SW 1271 (cell line): ENCODE measurements at regions not wholly inside any gene's neighbourhood (a gene's known extent, or its start where the extent isn't known, plus 50 kb on each side); places are given as distances from the start of the nearest gene placed in this dataset.
"Not testable (repeated sequence)": the region's sequence is repeated elsewhere in the genome, so short reads cannot be mapped to it uniquely, and the experiment has no call there.

Experiments
- DNase-seq, 2 experiments: peaks; one replicate each; lab custom pipeline; 2025; lab: John Stamatoyannopoulos, UW

DNA sequence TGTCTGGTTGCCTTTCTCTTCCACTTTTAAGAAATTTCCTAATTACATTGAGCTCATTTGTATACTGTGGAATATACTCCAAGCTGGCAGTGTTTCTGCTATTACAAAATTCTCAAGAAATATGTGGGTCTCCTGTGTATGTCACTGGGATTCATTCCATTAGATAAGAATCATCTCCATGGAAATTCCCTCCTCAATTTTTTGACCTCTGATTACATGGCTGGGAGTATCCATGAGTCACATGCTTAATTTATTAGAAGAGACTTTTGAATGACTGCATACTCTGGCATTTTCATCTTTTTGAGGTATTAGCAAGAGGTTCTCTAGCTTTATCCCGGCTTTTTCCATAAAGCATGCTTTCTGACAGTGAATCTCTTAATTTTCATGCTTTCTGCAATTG, 665.5 kb upstream of the CNTNAP5 start:
- no peak for DNase-seq

DNA sequence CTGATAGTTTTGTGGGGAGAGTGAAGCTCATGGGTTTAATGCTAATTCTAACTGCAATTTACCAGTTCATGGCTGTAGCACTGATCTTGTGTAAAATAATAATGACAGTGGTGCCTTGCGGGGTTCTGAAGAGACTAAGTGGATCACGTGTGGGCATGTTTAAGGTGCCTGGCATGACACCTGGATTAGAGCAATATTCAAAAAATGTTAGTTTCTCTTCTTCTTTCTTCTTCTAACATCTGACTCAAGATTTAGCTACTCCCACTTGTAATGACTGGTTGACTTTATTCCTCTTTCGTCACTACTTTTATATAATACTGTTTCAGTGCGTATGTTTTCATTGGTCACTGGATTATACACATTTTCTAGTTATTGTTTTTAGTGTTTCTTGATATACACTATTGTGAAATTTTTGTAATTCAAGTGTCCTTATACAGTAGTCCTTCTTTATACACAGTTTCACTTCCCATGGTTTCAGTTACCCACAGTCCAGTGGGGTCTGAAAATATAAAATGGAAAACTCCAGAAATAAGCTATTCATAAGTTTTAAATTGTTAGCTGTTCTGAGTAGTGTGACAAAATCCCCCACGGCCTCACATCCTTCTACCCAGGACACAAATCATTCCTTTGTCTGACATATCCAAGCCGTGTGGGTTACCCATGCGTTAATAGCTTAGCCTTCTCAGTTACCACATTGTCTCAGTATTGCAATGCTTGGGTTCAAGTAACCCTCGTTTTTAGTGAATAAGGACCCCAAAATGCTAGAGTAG, 662.2 kb upstream of the CNTNAP5 start:
- DNase-seq: no peak

DNA sequence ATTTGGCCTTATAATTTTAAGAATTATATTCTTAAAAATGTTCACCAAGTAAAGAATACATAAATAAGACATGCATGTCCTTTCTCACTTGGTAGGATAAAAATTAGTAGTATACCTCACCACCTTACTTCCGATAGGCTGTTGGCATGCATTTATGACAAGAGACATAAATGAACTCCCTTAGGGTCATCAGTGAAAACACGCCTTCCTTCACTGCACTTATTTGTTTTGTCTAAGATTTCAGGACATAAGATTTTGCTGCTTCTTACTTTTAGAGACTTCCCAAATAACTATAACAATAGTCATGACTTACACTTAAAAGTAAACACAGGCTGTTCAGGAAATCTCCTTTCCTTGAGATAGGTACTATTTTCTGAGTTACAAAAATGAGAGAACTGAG, 661.3 kb upstream of the CNTNAP5 start:
- no peak for DNase-seq

DNA sequence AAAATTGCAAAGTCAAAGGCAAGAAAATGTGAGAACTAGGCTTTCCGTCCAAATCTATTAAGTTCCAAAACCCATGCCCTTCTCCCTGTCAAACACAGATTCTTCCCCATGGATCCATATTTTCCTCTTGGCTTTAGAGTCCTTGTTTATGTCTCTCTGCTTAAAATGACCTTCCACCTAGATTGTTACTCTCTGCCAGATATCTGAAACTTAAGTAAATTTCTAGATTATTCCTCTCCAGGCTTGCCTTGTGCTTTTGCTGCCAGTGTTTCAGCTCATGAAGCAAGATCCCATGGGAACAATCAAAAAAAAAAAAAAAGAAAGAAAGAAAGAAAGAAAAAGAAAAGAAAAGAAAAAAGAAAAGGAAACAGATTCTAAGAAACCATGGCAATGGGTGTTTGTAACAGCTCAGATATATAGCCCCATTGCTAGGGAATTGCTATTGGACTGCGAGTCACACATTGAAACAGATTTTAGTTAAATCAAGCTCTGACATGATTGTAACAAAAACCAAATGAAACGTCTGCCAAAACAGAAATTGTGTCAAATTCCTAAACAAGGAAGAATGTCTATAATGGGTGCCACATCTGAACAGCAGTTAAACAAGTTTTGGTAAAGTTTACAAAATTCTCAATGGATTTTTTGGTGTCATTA, 660.7 kb upstream of the CNTNAP5 start:
- no peak for DNase-seq

DNA sequence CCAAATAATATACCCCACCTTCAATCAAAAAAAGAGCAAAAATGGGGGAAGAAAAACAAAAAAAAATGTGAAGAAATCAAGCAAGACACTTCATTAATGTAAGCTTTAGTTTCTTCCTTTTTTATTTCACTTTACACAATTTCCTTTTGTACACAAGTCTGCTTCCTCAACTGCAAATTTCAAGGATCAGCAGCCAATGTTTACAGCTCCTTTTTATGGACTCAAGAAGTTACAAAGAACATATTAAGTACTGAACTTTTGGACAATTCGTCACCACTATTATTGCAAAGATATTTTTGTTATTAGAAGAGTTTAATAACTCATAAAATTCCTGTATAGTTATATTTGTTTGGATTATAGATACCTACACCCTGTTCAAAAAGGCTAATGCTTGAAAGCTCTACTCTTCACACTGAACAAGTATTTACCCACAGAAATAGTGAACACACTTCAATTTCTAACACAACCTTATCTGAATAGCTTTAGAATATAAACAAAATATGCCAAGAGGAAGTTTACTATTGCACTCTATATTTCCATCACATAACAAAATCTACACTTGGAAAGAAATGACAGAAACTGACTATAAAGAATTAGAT, 658.7 kb upstream of the CNTNAP5 start:
- no peak for DNase-seq

DNA sequence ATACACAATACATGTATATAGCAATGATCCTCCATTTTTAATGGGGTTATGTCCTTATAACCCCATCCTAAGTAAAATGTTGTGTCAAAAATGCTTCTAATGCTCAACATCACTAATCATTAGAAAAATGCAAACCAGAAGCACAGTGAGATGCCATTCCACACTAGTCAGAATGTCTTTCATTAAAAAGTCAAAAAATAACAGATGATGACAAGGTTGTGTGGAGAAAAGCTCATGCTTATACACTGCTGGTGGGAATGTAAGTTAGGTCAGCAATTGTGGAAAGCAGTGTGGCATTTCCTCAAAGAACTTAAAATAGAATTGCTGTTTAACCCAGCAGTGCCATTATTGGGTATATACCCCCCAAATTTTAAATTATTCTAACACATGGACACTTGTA, 654.9 kb upstream of the CNTNAP5 start:
- no peak for DNase-seq

DNA sequence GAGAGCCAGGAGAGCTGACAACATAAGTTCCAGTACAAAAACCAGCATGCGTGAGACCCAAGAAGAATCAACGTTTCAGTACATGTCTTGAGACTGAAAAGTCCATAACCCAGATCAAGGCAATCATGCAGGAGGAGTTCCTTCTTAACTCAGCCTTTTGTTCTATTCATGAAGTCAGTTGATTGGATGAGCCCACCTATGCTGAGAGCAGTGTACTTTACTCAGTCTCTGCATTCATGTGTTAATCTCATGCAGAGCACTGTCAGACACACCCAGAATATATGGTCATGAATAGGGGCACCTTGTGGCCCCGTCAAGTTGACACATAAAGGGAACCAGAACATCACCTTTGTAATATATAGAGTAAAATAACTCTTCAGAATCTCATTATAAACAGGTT, 653.6 kb upstream of the CNTNAP5 start:
- no peak for DNase-seq

DNA sequence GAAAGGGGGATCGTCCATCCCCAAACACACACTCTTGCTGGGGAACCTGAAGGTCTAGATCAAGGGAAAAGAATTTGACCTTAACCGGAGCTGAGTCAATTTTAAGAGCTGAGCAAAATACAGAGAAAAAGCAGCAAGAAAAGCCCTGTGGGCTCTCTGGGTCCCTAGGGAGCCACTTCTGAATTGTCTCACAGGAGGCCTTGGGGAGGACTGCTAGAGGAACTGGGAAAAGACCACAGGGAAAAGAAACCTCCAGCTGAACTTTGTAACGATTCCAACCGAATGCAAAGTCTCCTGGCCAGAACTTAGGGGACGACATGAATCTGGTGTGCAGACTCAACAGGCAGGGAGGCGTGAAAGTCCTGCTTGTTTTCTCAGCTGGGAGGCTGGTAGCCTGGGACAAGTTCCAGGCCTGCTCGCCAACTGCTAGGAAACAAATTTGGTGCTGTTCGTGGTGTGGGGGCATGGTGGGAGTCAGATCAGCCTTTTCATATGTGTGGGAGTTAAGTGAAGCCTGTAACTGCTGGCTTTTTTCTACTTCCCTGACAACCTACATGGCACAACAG, 644.6 kb upstream of the CNTNAP5 start:
- DNase-seq: no peak

DNA sequence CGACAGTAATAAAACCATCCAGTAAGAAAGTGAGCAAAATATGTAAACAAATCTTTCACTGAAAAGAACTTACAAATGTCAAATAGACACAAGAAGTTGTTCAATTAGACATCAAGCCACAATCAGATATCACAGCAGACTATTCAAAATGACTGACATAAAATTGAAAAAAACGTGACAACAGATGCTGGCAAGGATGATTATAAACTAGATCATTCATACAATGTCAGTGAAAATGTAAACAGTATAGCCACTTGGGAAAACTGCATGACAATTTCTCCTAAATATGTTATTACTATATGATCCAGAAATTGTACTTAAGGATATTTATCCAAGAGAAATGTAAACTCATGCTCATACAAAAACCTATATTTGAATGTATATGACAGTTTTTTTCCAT, 609.4 kb upstream of the CNTNAP5 start:
- DNase-seq: no peak

DNA sequence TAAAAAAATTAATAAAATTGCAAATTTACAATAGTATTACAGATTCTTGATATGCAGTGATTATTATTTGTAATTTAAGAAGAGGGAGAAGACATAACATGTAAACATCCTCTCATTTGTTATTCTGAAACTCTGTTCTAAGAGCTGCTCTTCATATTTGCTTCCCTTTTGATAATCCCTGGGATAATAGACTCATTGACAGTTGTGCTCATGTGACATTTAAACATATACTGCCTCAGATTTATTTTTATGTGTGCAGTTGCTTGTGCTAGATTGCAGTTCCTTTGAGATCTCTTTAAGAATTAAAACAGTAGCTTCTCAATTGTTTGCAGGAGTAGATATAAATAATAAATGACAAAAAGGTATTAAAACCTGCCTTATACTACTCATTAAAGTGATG, 605.1 kb upstream of the CNTNAP5 start:
- no peak for DNase-seq

DNA sequence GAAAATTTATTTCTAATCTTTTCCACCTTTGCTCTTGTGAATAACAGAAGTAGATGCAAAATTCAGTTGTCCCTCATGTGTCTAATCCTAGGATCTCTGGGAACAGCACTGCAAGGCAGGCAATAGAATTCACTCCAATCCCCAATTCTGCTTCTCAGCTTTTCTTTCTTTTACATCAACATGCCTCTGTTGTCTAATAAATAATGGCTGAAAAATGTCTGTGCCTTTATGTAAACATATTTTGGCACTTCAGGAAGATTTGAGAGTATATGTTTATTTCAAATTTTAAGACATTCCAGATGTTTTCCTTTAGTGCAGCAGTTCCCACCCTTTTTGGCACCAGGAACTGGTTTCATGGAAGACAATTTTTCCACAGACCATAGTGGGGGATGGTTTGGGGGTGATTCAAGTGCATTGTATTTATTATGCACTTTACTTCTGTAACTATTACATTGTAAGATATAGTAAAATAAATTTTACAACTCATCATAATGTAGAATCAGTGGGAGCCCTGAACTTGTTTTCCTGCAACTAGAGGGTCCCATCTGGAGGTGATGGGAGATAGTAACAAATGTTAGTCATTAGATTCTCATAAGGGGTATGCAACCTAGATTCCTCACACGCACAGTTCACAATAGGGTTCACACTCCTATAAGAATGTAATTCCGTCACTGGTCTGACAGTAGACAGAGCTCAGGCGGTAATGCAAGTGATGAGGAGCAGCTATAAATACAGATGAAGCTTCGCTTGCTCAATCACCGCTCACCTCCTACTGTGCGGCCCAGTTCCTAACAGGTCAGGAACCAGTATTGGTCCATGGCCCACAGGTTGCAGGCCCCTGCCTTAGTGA, 590.3 kb upstream of the CNTNAP5 start:
- DNase-seq: no peak

DNA sequence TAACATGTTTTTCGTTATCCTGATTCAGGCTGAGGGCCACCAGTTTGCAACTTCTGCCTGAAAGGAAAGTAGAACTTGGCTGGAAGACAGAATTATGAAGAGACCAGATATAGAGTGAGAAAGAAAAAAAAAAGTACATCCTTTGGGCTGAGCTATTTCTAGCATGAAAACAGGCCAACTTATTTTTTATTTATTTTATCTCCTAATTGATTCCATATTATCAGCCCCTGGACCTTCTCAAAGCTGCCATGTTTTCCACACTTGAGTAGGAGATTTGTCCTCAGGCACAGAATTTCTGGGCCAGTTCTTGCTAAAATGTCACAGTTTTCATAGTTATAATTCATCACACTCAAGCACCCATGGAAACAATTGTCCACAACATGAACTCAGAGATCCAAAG, 586.8 kb upstream of the CNTNAP5 start:
- no peak for DNase-seq

DNA sequence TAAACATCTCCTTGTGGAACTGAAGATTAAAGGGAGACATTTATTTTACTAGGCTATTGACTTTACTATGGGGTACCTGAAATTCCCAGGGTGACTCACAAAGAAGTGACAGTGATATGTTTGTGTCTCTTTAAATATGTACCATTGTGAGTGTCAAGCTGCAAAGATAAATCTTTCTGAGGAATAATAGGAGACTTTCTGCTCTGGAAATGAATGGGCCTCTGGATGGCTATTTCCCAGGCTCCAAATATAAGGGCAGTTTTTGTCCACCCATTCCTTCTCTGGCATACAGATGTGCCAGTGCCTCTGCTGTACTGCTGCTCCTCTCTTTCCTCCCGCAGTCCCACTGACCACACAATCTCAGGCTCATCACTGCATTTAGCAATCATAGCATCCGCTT, 586.4 kb upstream of the CNTNAP5 start:
- no peak for DNase-seq

DNA sequence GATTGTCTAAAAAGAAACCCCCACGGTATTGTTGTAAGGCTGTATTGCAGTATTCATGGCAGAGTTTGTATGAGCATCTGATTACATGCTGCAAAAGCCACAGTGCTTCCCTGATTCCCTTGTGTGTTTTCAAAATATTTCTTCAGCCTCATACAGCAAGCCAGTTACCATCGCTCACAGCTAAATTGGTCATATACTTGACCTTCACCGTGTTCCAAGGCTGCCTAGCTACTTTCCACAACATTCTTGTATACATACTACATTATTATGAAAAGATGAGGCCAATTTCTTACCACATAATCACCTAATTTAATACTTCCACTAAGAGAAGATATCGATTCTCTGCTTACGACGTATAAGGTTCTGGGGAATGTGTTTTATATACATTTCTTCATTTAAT, 576.3 kb upstream of the CNTNAP5 start:
- no peak for DNase-seq

DNA sequence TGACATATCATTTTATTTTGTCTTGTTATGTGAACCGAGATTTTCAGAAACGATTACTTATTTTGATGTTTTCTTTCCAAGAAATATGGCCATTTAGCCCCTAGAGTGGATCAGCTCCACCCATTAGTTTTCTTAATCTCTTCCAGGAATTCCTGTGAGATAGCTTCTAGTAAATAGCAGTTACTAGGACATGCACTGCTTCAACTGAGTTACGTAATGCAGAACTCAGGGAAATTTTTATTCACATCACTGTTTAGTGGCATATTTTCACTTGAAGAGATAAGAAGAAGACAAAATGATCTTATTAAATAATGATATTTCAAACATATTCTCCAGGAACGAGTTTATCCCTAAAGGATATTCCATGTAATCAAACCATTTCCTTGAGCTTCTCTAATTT, 573.5 kb upstream of the CNTNAP5 start:
- no peak for DNase-seq

DNA sequence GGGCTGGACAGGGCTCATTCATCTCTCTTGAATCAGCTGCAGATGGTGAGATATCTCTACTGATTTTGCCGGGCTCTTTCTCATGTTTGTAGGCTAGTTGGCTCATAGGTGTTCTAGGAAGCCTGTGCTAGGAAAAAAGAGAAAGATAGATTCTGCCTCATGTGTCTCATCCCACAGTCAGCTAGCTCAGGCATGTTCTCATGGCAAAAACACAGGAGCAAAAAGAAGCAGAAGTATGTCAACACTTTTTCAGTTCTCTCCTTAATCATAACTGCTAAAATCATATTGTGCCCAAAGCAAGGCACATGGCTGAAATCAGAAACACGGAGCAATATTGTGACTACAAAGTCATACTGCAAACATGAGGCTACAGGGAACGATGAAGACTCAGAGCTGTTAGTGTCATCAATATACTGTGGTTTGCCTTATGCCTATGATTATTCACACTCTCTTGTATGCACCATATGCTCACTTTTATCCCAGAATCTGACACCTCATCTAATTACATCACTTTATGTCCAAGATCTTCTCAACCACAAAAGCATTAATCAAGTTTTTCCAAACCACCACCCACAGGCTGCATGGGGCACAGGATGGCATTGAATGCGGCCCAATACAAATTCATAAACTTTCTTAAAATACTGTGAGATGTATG, 571.9 kb upstream of the CNTNAP5 start:
- DNase-seq: no peak

DNA sequence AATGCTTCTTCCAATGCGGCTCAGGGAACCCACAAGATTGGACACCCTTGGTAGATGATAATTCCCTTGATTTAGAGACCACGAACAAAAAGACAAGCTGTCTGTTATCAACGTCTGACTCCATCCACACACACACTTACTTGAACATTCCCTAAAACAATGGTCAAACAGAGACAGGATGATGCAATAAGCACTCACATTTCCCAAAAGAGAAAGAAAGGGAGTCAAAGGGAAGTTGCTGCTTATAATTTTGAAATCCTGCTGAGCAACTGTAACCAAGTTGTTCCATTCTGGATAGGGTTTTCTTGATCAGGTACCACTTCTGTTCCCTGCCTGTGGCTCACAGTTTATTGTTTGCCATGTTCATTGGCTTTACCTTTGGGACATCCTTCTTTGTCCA, 571.3 kb upstream of the CNTNAP5 start:
- DNase-seq: no peak

DNA sequence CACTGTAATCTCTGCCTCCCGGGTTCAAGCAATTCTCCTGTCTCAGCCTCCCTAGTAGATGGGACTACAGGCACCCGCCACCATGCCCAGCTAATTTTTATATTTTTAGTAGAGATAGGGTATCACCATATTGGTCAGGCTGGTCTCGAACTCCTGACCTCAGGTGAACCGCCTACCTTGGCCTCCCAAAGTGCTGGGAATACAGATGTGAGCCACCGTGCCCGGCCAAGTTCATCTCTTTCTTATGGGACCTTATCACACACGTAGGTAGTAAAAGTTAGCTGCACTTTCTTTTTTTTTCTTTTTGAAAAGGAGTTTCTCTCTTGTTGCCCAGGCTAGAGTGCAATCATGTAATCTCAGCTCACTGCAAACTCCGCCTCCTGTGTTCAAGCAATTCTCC, 569.9 kb upstream of the CNTNAP5 start:
- not testable (repeated sequence) for DNase-seq

DNA sequence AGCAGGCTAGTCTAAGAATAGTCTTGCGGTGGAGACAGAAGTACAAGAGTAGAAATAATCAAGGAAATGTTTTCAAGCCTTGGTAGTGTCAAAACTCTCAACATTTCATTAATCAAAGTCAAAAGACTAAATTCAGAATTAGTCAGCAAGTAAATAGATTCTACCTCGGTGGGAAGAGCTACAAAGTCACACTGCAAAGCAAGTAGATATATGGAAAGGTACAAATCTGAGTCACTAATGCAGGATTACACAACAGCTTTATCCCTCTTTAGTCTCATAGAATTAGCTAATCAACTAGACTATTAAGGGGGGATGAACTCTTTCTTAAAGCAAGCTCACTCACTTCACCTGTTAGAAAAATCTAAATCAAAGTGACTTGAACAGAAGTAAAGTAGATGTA, 568.7 kb upstream of the CNTNAP5 start:
- DNase-seq: no peak

DNA sequence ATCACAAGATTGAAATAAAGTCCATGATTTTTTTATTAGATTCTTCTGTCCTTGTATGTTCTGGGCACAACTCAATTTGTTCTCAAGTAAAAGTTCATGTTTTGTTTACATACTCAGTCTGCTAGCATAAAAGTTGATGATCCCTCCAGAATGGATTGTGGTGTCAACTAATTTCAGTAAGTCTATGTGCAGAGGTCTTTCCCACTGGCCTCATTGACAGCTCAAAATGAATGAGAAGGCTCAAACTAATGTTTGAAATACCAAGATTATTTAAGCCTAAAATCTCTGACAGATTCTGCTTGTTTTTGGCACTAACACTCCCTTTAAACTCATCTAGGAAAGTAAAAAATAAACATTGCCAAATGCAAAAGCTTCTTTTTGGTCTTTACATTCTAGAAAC, 561.2 kb upstream of the CNTNAP5 start:
- DNase-seq: no peak

DNA sequence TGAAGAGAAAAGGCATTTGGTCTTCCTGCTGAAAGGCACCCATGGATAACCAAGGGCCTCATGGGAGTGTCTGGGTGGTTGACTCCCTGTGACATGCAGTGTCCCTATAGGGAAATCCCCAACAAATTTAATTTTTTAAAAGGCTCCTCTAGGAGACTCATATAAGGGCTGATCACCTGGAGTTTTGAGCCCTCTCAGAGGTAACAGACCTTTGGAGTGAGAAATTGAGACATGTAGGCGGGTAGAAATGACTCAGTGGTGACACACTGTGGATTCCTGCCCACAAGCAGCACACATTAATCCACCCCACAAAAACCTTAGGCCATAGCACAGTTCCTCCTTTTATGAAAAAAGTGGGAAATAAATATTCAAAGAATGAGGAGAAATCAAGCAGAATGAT, 557.0 kb upstream of the CNTNAP5 start:
- DNase-seq: no peak

DNA sequence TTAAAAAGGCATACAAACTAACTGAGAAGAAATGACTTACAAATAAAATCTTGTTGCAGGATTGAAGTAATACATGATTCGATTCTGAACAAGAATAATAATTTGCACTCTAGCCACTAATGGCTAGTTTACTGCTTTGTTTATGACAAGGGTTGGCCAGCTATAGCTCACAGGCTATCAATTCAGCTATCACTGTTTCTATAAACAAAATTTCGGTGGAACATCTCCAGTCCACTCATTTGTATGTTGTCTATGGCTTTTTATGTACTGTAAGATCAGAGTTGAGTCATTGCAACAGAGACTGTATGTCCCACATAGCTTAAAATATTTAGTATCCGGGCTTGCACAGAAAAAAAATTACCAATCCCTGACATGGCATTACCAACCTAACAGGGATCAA, 543.7 kb upstream of the CNTNAP5 start:
- DNase-seq: no peak
